Lung (tissue), 11 donors: ENCODE measurements at regions not wholly inside any gene's neighbourhood (a gene's known extent, or its start where the extent isn't known, plus 50 kb on each side); places are given as distances from the start of the nearest gene placed in this dataset.
"Not testable (repeated sequence)": the region's sequence is repeated elsewhere in the genome, so short reads cannot be mapped to it uniquely, and the experiment has no call there.

Experiments used
- ATAC-seq: fragments of 200-7000 bp; cut with Tn5 transposase; one replicate; pipeline ENCODE4 v1.9.1; 2020; ENCODE audit warnings: moderate number of reproducible peaks; ENCODE audit not compliant: insufficient read depth, low FRiP score
- DNase-seq, 3 donors: peaks; one replicate each; pipeline ENCODE4 v3.0.0-alpha.2; 2013 to 2017
- H3K27ac ChIP-seq, 2 donors: one replicate each; pipeline ENCODE4 v1.5.1; 2013; ENCODE audit warnings: mild to moderate bottlenecking in 2 of 2, moderate library complexity in 2 of 2, control low read depth in 1 of 2, inconsistent platforms in 1 of 2, low read depth in 1 of 2, low read length in 1 of 2
- H3K27me3 ChIP-seq, 3 donors: one replicate each; pipeline ENCODE4 v1.5.1; 2013; ENCODE audit warnings: low read length in 2 of 3; ENCODE audit not compliant: control insufficient read depth in 3 of 3, insufficient read depth in 3 of 3
- H3K36me3 ChIP-seq, 4 donors: one replicate each; pipeline ENCODE4 v1.5.1; 2013; ENCODE audit warnings: low read length in 4 of 4, mild to moderate bottlenecking in 1 of 4, moderate library complexity in 1 of 4; ENCODE audit not compliant: control insufficient read depth in 4 of 4, insufficient read depth in 4 of 4
- H3K4me1 ChIP-seq, 5 donors: one replicate each; pipeline ENCODE4 v1.5.1; 2013; ENCODE audit warnings: low read length in 5 of 5, mild to moderate bottlenecking in 2 of 5, moderate library complexity in 1 of 5; ENCODE audit not compliant: control insufficient read depth in 5 of 5, insufficient read depth in 5 of 5
- H3K4me3 ChIP-seq: one replicate; pipeline ENCODE4 v1.5.1; 2013; ENCODE audit warnings: mild to moderate bottlenecking, control low read depth, moderate library complexity
- H3K9ac ChIP-seq, 2 donors: one replicate each; pipeline ENCODE4 v1.5.1; 2013; ENCODE audit warnings: low read length in 2 of 2, control low read depth in 1 of 2; ENCODE audit not compliant: insufficient read depth in 1 of 2
- H3K9me3 ChIP-seq, 4 donors: one replicate each; pipeline ENCODE4 v1.5.1; 2013; ENCODE audit warnings: low read length in 3 of 4, mild to moderate bottlenecking in 1 of 4, moderate library complexity in 1 of 4; ENCODE audit not compliant: control insufficient read depth in 4 of 4, insufficient read depth in 3 of 4
- CTCF ChIP-seq: IDR thresholded peaks from 2 replicates; pipeline ENCODE4 v1.5.1; 2012; ENCODE audit warnings: mild to moderate bottlenecking; ENCODE audit errors: control extremely low read depth, extremely low read depth
- WGBS, 2 donors: extraction: QIAGEN DNeasy Blood & Tissue Kit; methylation state at CpG; one replicate each; pipeline ENCODE4 v1.1.7; 2013; 5-methylcytosine and 5-hydroxymethylcytosine counted together
- donor health status: control.
- donor health status: control.
- donor health status: Bipolar disorder and iron deficiency.
- donor health status: healthy.
- donor health status: DM: yes; HTN: yes; CAD: no.

GRCh38 chr1:232319072-232319471, 310.9 kb downstream of the SIPA1L2 start:
- ATAC-seq: no peak
- 67 to 83% methylated on average over 10 of the region's 10 CpGs for WGBS, 2 donors

GRCh38 chr1:232318143-232318542, 311.8 kb downstream of the SIPA1L2 start:
- H3K9ac ChIP-seq: no peak overlapping the region
- H3K4me3 ChIP-seq: no peak overlapping the region
- H3K4me1 ChIP-seq: no peaks in the 10 kb centered on the region
- DNase-seq (no peak), ATAC-seq (no peak)
- H3K9me3 ChIP-seq: no peaks in the 10 kb centered on the region
- no peak overlapping the region for H3K27ac ChIP-seq
- H3K36me3 ChIP-seq: no peaks in the 10 kb centered on the region
- no peaks in the 10 kb centered on the region for H3K27me3 ChIP-seq
- WGBS, 2 donors: 94 to 95% methylated on average over 2 of the region's 2 CpGs
- no peak for TF ChIP-seq CTCF

More at GRCh38 chr1:232319072-232319471, 310.9 kb downstream of the SIPA1L2 start:
- Histone ChIP-seq H3K9ac (no peak overlapping the region), H3K27me3 (no peaks in the 10 kb centered on the region), H3K36me3 (no peaks in the 10 kb centered on the region), H3K4me1 (no peaks in the 10 kb centered on the region), H3K9me3 (no peaks in the 10 kb centered on the region), H3K27ac (peak overlapping the region in 1 of 2 donors; percentile 70), H3K4me3 (no peak overlapping the region)
- DNase-seq: peak in 2 of 3 donors; percentile 19 to 37
- no peak for TF ChIP-seq CTCF

GRCh38 chr1:232317350-232317749, 312.6 kb downstream of the SIPA1L2 start:
- 95 to 96% methylated on average over 1 of the region's 1 CpG for WGBS, 2 donors
- no peak overlapping the region for H3K27ac ChIP-seq
- ATAC-seq: no peak
- H3K9ac ChIP-seq: no peak overlapping the region
- H3K36me3 ChIP-seq: no peaks in the 10 kb centered on the region
- no peaks in the 10 kb centered on the region for H3K27me3 ChIP-seq
- no peak for TF ChIP-seq CTCF
- DNase-seq: no peak
- H3K9me3 ChIP-seq: no peaks in the 10 kb centered on the region
- H3K4me1 ChIP-seq: no peaks in the 10 kb centered on the region
- no peak overlapping the region for H3K4me3 ChIP-seq

GRCh38 chr1:232316864-232317263, 313.1 kb downstream of the SIPA1L2 start:
- no peaks in the 10 kb centered on the region for H3K4me1 ChIP-seq
- no peak for ATAC-seq
- H3K27me3 ChIP-seq: no peaks in the 10 kb centered on the region
- no peaks in the 10 kb centered on the region for H3K36me3 ChIP-seq
- H3K4me3 ChIP-seq: no peak overlapping the region
- no peak for TF ChIP-seq CTCF
- no peak for DNase-seq
- H3K9ac ChIP-seq: no peak overlapping the region
- H3K27ac ChIP-seq: no peak overlapping the region
- H3K9me3 ChIP-seq: no peaks in the 10 kb centered on the region

GRCh38 chr1:232313876-232314275, 316.1 kb downstream of the SIPA1L2 start:
- not testable (repeated sequence) for ATAC-seq, H3K9ac ChIP-seq, H3K4me1 ChIP-seq, H3K27ac ChIP-seq, H3K36me3 ChIP-seq, H3K4me3 ChIP-seq, H3K9me3 ChIP-seq, H3K27me3 ChIP-seq, DNase-seq
- WGBS, 2 donors: 89 to 92% methylated on average over 15 of the region's 15 CpGs
